GM12873 (cell line): ENCODE measurements at regions not wholly inside any gene's neighbourhood (a gene's known extent, or its start where the extent isn't known, plus 50 kb on each side); places are given as distances from the start of the nearest gene placed in this dataset.

Experiments
- TF ChIP-seq, protein P1 (sequence below): IDR thresholded peaks from 2 replicates; pipeline ENCODE4 v1.5.1; 2012; ENCODE audit warnings: low read depth, mild to moderate bottlenecking, moderate library complexity, low read length, control low read depth; ENCODE audit not compliant: insufficient read depth; ENCODE audit errors: missing control alignments

DNA sequence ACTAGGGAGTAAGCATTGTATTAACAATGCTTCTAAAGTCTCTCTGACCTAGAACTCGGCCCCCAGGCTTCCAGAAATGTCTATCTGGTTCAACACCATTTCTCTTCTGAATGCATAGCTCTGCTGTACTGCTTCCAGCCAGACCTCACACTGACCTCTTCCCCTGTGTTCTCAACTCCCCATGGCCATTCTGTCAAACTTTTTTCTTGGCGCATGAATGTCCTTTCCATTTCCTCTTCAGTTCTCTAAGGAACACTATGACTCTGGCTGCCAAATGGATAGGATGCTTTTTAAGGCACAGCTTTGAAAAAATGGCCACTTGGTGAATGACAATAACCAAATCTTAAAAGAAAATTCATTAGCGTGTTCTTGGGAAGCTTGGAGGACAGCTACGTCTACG is 425.8 kb downstream of the ETV1 start:
- TF ChIP-seq, protein P1, sequence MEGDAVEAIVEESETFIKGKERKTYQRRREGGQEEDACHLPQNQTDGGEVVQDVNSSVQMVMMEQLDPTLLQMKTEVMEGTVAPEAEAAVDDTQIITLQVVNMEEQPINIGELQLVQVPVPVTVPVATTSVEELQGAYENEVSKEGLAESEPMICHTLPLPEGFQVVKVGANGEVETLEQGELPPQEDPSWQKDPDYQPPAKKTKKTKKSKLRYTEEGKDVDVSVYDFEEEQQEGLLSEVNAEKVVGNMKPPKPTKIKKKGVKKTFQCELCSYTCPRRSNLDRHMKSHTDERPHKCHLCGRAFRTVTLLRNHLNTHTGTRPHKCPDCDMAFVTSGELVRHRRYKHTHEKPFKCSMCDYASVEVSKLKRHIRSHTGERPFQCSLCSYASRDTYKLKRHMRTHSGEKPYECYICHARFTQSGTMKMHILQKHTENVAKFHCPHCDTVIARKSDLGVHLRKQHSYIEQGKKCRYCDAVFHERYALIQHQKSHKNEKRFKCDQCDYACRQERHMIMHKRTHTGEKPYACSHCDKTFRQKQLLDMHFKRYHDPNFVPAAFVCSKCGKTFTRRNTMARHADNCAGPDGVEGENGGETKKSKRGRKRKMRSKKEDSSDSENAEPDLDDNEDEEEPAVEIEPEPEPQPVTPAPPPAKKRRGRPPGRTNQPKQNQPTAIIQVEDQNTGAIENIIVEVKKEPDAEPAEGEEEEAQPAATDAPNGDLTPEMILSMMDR = no peak

DNA sequence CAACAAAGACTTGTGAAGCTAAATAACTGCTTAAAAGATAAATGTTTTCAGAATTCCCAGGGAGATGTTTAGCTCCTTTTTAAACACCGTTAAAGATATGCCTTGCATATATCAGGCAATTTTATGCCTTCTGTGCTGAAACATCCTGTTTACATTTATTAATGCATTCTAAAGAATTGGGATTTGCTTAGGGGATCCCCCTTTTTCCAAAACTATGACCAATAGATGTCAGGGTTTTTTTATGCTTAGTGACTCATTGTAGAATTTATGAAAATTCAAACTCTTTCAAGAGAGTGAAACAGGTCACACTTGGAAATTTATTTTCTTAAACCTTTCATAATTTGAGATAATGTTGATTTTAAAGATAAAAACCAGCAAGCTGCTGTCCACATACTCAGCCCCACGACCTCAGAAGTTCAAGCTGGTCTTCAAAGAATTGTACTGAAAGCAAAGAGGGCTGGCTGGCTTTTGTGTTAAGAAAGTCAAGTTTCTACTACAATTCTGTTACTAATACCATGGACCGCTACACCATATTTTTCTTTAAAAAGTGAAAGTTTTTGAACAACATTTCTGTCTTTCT is 411.8 kb downstream of the ETV1 start:
- TF ChIP-seq, protein P1 = no peak

- TF ChIP-seq, protein P1 = no peak
These were observed 411.2 kb downstream of the ETV1 start for GRCh38 chr7:13578294-13578693.

GRCh38 chr7:13581097-13581496 is 408.4 kb downstream of the ETV1 start:
- TF ChIP-seq, protein P1 = no peak

GRCh38 chr7:13593854-13594253 is 395.6 kb downstream of the ETV1 start:
- TF ChIP-seq, protein P1 = no peak

- TF ChIP-seq, protein P1 = no peak
These were observed 387.4 kb downstream of the ETV1 start for GRCh38 chr7:13602036-13602435.

- TF ChIP-seq, protein P1 = no peak
These were observed 386.4 kb downstream of the ETV1 start for GRCh38 chr7:13603016-13603415.
